ENCODE measurements at regions not wholly inside any gene's neighbourhood (a gene's known extent, or its start where the extent isn't known, plus 50 kb on each side); places are given as distances from the start of the nearest gene placed in this dataset.

- no peak for TF ChIP-seq EZH2 (optimal IDR thresholded peaks at IDR 0.05; ENCODE audit: low read depth, low read length)
- Histone ChIP-seq H3K9me3 (replicated peaks; ENCODE audit: insufficient read depth, low read length) (no peaks in the 10 kb centered on the region), H3K27ac (ENCODE audit: low read length) (no peak overlapping the region)
These were observed 581.5 kb downstream of the PLCL1 start for GRCh38 chr2:198385856-198386255.

GRCh38 chr2:198385326-198385725 lies 580.9 kb downstream of the PLCL1 start:
- no peak overlapping the region for H3K27ac ChIP-seq (ENCODE audit: low read length)
- H4K20me1 ChIP-seq (ENCODE audit: insufficient read depth, low read length): no peaks in the 10 kb centered on the region

More at GRCh38 chr2:198385856-198386255, 581.5 kb downstream of the PLCL1 start:
- Histone ChIP-seq H3K4me3 (ENCODE audit: low read length) (no peak overlapping the region), H3K4me2 (ENCODE audit: low read depth, low read length) (no peak overlapping the region), H3K9me2 (replicated peaks; ENCODE audit: insufficient read depth, low read length) (no peaks in the 10 kb centered on the region), H3K4me1 (ENCODE audit: low read length) (no peaks in the 10 kb centered on the region), H4K20me1 (ENCODE audit: insufficient read depth, low read length) (no peaks in the 10 kb centered on the region), H2AFZ (ENCODE audit: low read length) (no peak overlapping the region), H3K36me3 (replicated peaks; ENCODE audit: insufficient read depth, low read length) (no peaks in the 10 kb centered on the region), H3K9ac (ENCODE audit: low read length) (no peak overlapping the region), H3K27me3 (replicated peaks; ENCODE audit: insufficient read depth, low read length) (peaks cover 49% of the 10 kb centered on the region), H3K79me2 (ENCODE audit: low read length) (no peaks in the 10 kb centered on the region), H3F3A (ENCODE audit: insufficient read depth, low read length) (no peaks in the 10 kb centered on the region)
- no peak for DNase-seq

GRCh38 chr2:198383392-198383791 lies 579.0 kb downstream of the PLCL1 start:
- Histone ChIP-seq H3K4me2 (ENCODE audit: low read depth, low read length) (no peak overlapping the region), H3K4me3 (ENCODE audit: low read length) (no peak overlapping the region), H3K9me3 (replicated peaks; ENCODE audit: insufficient read depth, low read length) (no peaks in the 10 kb centered on the region), H2AFZ (ENCODE audit: low read length) (no peak overlapping the region), H3K4me1 (ENCODE audit: low read length) (no peaks in the 10 kb centered on the region), H4K20me1 (ENCODE audit: insufficient read depth, low read length) (no peaks in the 10 kb centered on the region), H3K27me3 (replicated peaks; ENCODE audit: insufficient read depth, low read length) (peaks cover 72% of the 10 kb centered on the region), H3K9ac (ENCODE audit: low read length) (no peak overlapping the region), H3F3A (ENCODE audit: insufficient read depth, low read length) (no peaks in the 10 kb centered on the region), H3K36me3 (replicated peaks; ENCODE audit: insufficient read depth, low read length) (no peaks in the 10 kb centered on the region), H3K79me2 (ENCODE audit: low read length) (no peaks in the 10 kb centered on the region), H3K27ac (ENCODE audit: low read length) (no peak overlapping the region), H3K9me2 (replicated peaks; ENCODE audit: insufficient read depth, low read length) (no peaks in the 10 kb centered on the region)
- TF ChIP-seq CTCF (IDR thresholded peaks at IDR 0.05; ENCODE audit: low read length) (no peak), EZH2phosphoT487 (IDR thresholded peaks at IDR 0.05; ENCODE audit: low read length) (no peak)
- no peak for DNase-seq

More at GRCh38 chr2:198385326-198385725, 580.9 kb downstream of the PLCL1 start:
- H3F3A ChIP-seq (ENCODE audit: insufficient read depth, low read length): no peaks in the 10 kb centered on the region
- no peaks in the 10 kb centered on the region for H3K9me2 ChIP-seq (replicated peaks; ENCODE audit: insufficient read depth, low read length)
- TF ChIP-seq CTCF (IDR thresholded peaks at IDR 0.05; ENCODE audit: low read length) (no peak), EZH2phosphoT487 (IDR thresholded peaks at IDR 0.05; ENCODE audit: low read length) (no peak), EZH2 (optimal IDR thresholded peaks at IDR 0.05; ENCODE audit: low read depth, low read length) (no peak)
- no peaks in the 10 kb centered on the region for H3K9me3 ChIP-seq (replicated peaks; ENCODE audit: insufficient read depth, low read length)
- no peaks in the 10 kb centered on the region for H3K4me1 ChIP-seq (ENCODE audit: low read length)
- no peak overlapping the region for H3K4me2 ChIP-seq (ENCODE audit: low read depth, low read length)
- no peak overlapping the region for H3K4me3 ChIP-seq (ENCODE audit: low read length)
- no peak overlapping the region for H3K9ac ChIP-seq (ENCODE audit: low read length)
- no peak for DNase-seq
- H3K79me2 ChIP-seq (ENCODE audit: low read length): no peaks in the 10 kb centered on the region
- H3K36me3 ChIP-seq (replicated peaks; ENCODE audit: insufficient read depth, low read length): no peaks in the 10 kb centered on the region
- no peak overlapping the region for H2AFZ ChIP-seq (ENCODE audit: low read length)
- H3K27me3 ChIP-seq (replicated peaks; ENCODE audit: insufficient read depth, low read length): peaks cover 54% of the 10 kb centered on the region

GRCh38 chr2:198382811-198383210 lies 578.4 kb downstream of the PLCL1 start:
- no peaks in the 10 kb centered on the region for H3K36me3 ChIP-seq (replicated peaks; ENCODE audit: insufficient read depth, low read length)
- no peak overlapping the region for H3K4me2 ChIP-seq (ENCODE audit: low read depth, low read length)
- H3F3A ChIP-seq (ENCODE audit: insufficient read depth, low read length): no peaks in the 10 kb centered on the region
- H3K27me3 ChIP-seq (replicated peaks; ENCODE audit: insufficient read depth, low read length): peaks cover 78% of the 10 kb centered on the region
- DNase-seq: no peak
- no peaks in the 10 kb centered on the region for H3K79me2 ChIP-seq (ENCODE audit: low read length)
- no peak overlapping the region for H3K9ac ChIP-seq (ENCODE audit: low read length)
- H2AFZ ChIP-seq (ENCODE audit: low read length): no peak overlapping the region
- no peaks in the 10 kb centered on the region for H3K9me3 ChIP-seq (replicated peaks; ENCODE audit: insufficient read depth, low read length)
- TF ChIP-seq CTCF (IDR thresholded peaks at IDR 0.05; ENCODE audit: low read length): no peak
- no peak for TF ChIP-seq EZH2 (optimal IDR thresholded peaks at IDR 0.05; ENCODE audit: low read depth, low read length)
- TF ChIP-seq EZH2phosphoT487 (IDR thresholded peaks at IDR 0.05; ENCODE audit: low read length): no peak
- no peak overlapping the region for H3K27ac ChIP-seq (ENCODE audit: low read length)
- H3K9me2 ChIP-seq (replicated peaks; ENCODE audit: insufficient read depth, low read length): no peaks in the 10 kb centered on the region
- H3K4me3 ChIP-seq (ENCODE audit: low read length): no peak overlapping the region
- H3K4me1 ChIP-seq (ENCODE audit: low read length): no peaks in the 10 kb centered on the region
- no peaks in the 10 kb centered on the region for H4K20me1 ChIP-seq (ENCODE audit: insufficient read depth, low read length)
